Activated T-helper 2 cell treated with anti-CD3 and anti-CD28 coated beads, Interferon-gamma antibody, Interleukin-2, Interleukin-4, amounts not matched to agents 10 μg/mL and 5 μg/mL and 100 μg/mL, durations not matched to agents 14 hours and 24 hours and 36 hours (primary cell): ENCODE measurements at regions not wholly inside any gene's neighbourhood (a gene's known extent, or its start where the extent isn't known, plus 50 kb on each side); places are given as distances from the start of the nearest gene placed in this dataset.
A peak's percentile ranks its signal among the peaks of the same experiment; 100 is the strongest.
"Not testable (repeated sequence)": the region's sequence is repeated elsewhere in the genome, so short reads cannot be mapped to it uniquely, and the experiment has no call there.

Source experiments
- DNase-seq: peaks from one replicate; pipeline ENCODE4 v3.0.0; 2021; ENCODE audit warnings: low spot score
- H3K27ac Mint-ChIP-seq: one replicate; pipeline ENCODE4 v1.8.0; 2021; ENCODE audit warnings: mixed read lengths
- H3K27me3 Mint-ChIP-seq: one replicate; pipeline ENCODE4 v1.8.0; 2021; ENCODE audit warnings: low read depth, mixed read lengths
- H3K36me3 Mint-ChIP-seq: one replicate; pipeline ENCODE4 v1.8.0; 2021; ENCODE audit warnings: low read depth, mixed read lengths
- H3K4me1 Mint-ChIP-seq: one replicate; pipeline ENCODE4 v1.8.0; 2021; ENCODE audit warnings: low read depth, mixed read lengths
- H3K4me3 Mint-ChIP-seq: one replicate; pipeline ENCODE4 v1.8.0; 2021; ENCODE audit warnings: low read depth, mild to moderate bottlenecking, moderate library complexity, mixed read lengths
- H3K9me3 Mint-ChIP-seq: one replicate; pipeline ENCODE4 v1.8.0; 2021; ENCODE audit warnings: mixed read lengths
- intact Hi-C: fragments of 100-400 bp; cut with micrococcal nuclease; formaldehyde crosslinking; loops from one replicate; pipeline ENCODE4 v1.15.1; 2023

DNA sequence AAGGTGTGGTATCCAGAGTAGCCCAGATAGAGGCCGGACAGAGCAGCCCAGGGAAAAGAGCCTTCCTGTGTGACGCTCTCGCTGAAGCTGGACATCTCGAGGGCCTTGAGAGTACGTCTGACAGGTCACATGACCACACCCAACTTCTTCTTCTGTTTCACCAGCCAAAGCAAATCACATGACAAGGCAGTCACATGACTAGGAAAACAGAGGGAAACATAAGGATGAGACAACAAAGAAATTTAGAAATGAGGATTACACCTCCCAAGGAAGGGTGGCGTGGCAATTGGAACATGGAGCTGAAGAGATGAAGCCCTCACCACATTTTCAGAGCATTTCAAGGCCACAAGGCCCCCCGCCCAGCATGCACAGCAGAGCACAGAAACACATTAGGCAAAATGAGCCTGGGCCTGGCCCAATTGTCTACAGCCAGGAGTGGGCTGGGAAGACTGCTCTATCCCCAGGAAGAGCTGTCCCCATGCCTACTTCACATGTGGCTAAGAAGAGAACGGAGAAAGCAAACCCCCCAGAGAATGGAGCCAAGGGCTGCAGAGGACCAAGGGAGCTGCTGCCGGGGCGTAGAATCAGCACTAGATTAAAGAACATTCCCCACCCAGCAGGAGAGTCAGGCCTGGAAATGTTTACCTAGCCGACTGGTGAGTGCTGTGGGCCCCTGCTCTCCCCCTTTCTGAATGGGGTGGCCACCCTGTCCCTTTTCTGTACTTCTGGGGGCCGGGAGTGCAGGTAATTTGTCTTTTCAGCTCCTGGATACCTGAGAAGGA lies 305.1 kb downstream of the NPHP4 start:
- no peaks in the 10 kb centered on the region for H3K9me3 Mint-ChIP-seq
- intact Hi-C loops, result no loop called here
- no peak overlapping the region for H3K4me3 Mint-ChIP-seq
- no peak for DNase-seq
- no peaks in the 10 kb centered on the region for H3K36me3 Mint-ChIP-seq
- H3K27ac Mint-ChIP-seq, result no peak overlapping the region
- H3K4me1 Mint-ChIP-seq, result no peaks in the 10 kb centered on the region
- no peaks in the 10 kb centered on the region for H3K27me3 Mint-ChIP-seq

DNA sequence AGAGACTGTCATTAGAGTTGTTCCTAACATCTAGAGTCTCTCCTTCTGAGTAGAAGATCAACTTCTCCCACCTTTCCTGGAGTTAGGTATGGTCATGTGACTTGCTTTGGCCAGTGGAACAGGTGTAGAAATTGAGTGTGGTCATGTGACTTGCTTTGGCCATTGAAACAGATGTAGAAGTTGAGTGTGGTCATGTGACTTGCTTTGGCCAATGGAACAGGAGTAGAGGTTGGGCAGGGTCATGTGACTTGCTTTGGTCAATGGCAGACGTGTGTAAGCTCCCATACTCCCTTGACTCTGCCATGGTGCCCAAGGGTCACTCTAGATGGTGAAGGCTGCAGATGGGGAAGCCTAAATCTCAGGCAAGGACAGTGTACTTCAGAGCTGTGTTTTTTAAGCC lies 306.0 kb downstream of the NPHP4 start:
- no peak for DNase-seq
- Mint-ChIP-seq H3K4me3 (no peak overlapping the region), H3K9me3 (no peaks in the 10 kb centered on the region), H3K4me1 (no peaks in the 10 kb centered on the region), H3K27ac (no peak overlapping the region), H3K36me3 (no peaks in the 10 kb centered on the region), H3K27me3 (no peaks in the 10 kb centered on the region)
- intact Hi-C loops, result no loop called here

DNA sequence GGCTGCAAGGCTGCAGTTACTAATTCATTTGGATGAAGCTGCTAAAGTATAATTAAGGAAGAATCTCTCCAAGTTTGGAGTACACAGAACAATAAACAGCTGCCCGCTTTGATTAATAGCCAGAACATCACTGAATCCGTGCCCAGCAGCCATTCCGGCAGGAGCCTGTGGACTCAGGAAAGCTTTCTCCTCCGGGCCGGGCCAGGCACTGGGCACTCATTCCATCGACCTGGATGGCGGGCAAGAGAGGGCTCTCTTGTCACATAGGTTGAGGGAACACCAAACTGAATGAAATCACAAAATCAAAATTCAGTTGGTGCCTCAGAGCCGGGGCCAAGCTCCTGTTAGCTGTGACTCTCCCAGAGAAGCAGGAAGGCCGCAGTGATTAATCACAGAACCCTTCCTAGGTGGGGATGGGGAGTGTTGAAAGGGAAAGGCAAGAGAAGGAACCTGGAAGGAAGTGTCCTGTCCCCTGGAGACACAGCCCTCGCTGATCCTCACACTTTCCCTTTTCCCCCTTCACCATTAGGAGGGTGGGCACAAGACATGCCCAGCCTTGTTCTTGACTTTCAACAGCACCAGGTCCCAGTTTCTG lies 306.7 kb downstream of the NPHP4 start:
- H3K36me3 Mint-ChIP-seq, result no peaks in the 10 kb centered on the region
- H3K27me3 Mint-ChIP-seq, result no peaks in the 10 kb centered on the region
- no peaks in the 10 kb centered on the region for H3K4me1 Mint-ChIP-seq
- DNase-seq, result no peak
- no peak overlapping the region for H3K27ac Mint-ChIP-seq
- no peak overlapping the region for H3K4me3 Mint-ChIP-seq
- H3K9me3 Mint-ChIP-seq, result no peaks in the 10 kb centered on the region
- intact Hi-C loops, result no loop called here

DNA sequence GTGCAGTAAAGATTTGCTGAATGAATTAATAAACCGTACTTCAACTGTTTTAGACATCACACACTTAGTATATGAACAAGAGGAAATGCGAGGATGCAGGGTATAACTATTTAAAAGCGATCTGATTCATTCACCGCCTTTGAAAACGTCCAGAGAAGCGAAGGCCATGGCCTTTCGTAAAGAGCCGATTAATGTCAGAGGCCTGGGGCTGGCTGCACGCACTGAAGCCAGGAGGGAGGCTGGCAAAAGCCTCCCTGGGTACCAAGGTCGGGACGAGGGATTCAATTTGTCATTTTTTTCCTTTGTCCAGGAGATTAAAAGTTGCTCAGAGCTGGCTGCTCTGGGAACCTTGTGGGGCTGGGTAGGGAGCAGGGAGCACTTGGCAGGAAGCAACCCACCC lies 307.4 kb downstream of the NPHP4 start:
- Mint-ChIP-seq H3K9me3 (no peaks in the 10 kb centered on the region), H3K4me3 (no peak overlapping the region), H3K27me3 (no peaks in the 10 kb centered on the region), H3K36me3 (no peaks in the 10 kb centered on the region), H3K27ac (no peak overlapping the region), H3K4me1 (no peaks in the 10 kb centered on the region)
- intact Hi-C loops, result no loop called here
- DNase-seq, result no peak

DNA sequence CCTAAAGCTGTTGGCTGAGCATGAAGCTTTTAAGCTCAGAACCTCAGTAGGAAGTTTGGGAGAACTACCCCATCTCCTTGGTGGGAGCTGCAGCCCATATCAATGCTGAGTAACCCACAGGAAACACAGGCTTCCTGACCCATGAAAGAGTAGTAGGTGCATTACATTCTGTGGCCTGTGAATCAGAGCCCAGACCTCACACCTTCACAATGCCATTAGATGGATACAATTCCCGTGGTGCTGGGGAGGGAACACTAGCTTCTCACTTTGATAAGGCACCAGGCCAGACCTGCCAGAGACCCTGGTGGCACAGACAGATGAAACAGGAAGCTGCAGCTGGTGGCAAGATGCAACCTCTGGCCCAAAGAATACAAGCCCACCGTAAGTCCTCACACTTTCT lies 308.8 kb downstream of the NPHP4 start:
- DNase-seq, result no peak
- Mint-ChIP-seq H3K36me3 (no peaks in the 10 kb centered on the region), H3K27ac (no peak overlapping the region), H3K9me3 (no peaks in the 10 kb centered on the region), H3K4me1 (no peaks in the 10 kb centered on the region), H3K27me3 (no peaks in the 10 kb centered on the region), H3K4me3 (no peak overlapping the region)
- intact Hi-C loops, result no loop called here

DNA sequence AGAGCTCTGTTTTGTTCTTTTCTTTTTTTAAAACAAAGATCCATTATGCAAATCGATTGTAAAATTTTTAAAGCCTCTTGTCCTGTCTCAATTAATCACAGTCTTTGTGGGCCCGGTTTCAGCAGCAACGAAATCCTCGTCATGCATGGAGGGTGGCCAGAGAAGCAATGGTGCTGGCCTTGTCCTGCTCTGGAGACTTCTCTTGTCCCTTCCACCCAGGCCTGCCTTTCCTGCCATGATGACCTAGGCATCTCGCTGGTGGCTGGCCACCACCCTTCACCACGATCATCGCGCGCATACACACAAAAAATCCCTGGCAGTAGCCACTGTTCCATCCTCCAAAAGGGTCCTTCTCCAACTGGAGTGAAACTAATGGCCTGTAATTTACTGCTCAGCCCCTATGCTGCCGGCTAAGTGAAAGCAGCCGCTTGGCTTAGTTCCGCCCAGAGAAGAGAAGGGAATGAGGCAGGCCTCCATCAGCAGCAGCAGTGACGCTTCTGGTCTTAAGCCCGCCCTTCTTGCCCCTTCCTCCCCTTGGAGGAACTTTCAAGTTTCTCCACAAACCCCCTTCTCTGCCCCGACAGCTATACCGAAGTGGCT lies 309.5 kb downstream of the NPHP4 start:
- DNase-seq, result no peak
- Mint-ChIP-seq H3K27me3 (no peaks in the 10 kb centered on the region), H3K27ac (no peak overlapping the region), H3K4me1 (no peaks in the 10 kb centered on the region), H3K9me3 (no peaks in the 10 kb centered on the region), H3K4me3 (no peak overlapping the region), H3K36me3 (no peaks in the 10 kb centered on the region)
- intact Hi-C loops, result no loop called here

DNA sequence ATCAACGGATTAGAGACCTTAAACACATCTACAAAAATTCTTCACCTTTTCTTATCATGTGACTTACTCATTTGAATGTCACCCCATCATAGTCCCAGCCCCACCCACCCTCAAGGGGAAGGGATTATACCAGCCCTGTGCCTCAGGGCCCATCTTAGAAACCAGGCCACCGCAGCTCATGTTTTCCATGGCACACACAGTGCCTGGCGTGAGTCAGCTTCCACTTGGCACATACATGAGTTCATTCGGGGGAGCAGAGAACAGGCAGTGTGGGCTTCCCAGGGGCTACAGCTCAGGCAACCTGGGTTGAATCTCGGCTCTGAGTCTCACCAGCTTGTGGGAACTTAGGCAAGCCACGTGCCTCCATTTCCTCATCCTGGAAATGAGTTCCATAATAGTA lies 310.6 kb downstream of the NPHP4 start:
- no peak overlapping the region for H3K27ac Mint-ChIP-seq
- no peak for DNase-seq
- H3K36me3 Mint-ChIP-seq, result no peaks in the 10 kb centered on the region
- no peaks in the 10 kb centered on the region for H3K9me3 Mint-ChIP-seq
- intact Hi-C loops, result no loop called here
- no peak overlapping the region for H3K4me3 Mint-ChIP-seq
- H3K27me3 Mint-ChIP-seq, result no peaks in the 10 kb centered on the region
- H3K4me1 Mint-ChIP-seq, result no peaks in the 10 kb centered on the region

DNA sequence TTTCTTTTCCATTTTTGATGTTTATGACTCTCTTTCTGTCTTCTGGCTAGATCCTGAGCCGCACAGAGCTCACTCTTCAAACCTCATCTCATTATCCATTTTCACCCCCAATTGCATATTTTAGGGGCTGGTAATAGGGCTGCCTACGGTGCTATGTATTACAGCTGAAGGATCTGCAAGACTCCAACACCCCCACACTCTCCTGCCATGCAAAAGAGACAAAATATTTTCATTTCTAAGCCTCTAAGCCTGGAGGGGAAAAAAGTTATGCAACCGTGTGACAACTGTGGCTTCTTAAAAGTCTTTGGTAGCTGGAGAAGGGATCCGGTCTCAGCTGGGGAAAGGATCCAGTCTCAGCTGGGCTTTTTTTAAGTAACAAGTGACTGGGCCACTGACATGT lies 311.6 kb downstream of the NPHP4 start:
- Mint-ChIP-seq H3K4me3 (no peak overlapping the region), H3K4me1 (no peaks in the 10 kb centered on the region), H3K27ac (no peak overlapping the region), H3K27me3 (no peaks in the 10 kb centered on the region), H3K36me3 (no peaks in the 10 kb centered on the region), H3K9me3 (peaks cover 4% of the 10 kb centered on the region)
- DNase-seq, result no peak
- intact Hi-C loops, result no loop called here

DNA sequence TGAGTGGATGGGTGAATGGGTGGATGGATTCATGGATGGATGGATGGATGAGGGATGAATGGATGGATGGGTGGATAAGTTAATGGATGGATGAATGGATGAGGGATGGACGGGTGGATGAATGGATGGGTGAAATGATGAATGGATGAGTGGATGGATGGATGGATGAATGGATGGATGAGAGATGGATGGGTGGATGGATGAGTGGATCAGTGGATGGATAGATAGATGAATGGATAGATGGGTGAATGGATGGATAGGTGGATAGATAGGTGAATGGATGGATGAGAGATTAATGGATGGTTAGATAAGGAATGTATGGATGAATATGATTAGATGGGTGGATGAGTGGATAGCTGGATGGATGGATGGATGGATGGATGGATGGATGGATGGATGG lies 313.5 kb downstream of the NPHP4 start:
- H3K27me3 Mint-ChIP-seq, result no peaks in the 10 kb centered on the region
- H3K36me3 Mint-ChIP-seq, result no peaks in the 10 kb centered on the region
- H3K27ac Mint-ChIP-seq, result no peak overlapping the region
- peaks cover 13% of the 10 kb centered on the region for H3K9me3 Mint-ChIP-seq
- H3K4me1 Mint-ChIP-seq, result no peaks in the 10 kb centered on the region
- DNase-seq, result no peak
- no peak overlapping the region for H3K4me3 Mint-ChIP-seq
- intact Hi-C loops, result no loop called here

DNA sequence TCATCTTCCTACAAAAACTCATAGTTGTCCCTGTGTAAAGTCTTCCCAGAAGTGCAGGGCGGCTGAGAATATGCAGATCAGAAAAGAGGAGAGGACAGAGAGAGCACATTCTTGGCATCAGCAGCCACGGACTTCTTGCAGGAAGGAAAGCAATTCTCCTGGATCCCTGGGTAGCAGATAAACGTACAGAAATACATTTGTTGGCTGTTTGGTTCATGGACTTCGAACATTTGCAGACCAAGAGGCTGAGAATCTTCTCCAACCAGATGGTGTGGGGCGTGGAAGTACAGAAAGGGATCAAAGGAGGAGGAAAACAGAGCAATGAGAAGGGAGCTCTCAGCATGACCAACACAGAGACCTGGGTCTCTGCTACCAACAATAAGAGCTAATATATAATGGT lies 319.9 kb downstream of the NPHP4 start:
- intact Hi-C loops, H3K27me3 Mint-ChIP-seq, H3K4me3 Mint-ChIP-seq, H3K4me1 Mint-ChIP-seq, DNase-seq, H3K27ac Mint-ChIP-seq, H3K36me3 Mint-ChIP-seq: not testable (repeated sequence)
- peaks cover 21% of the 10 kb centered on the region for H3K9me3 Mint-ChIP-seq

DNA sequence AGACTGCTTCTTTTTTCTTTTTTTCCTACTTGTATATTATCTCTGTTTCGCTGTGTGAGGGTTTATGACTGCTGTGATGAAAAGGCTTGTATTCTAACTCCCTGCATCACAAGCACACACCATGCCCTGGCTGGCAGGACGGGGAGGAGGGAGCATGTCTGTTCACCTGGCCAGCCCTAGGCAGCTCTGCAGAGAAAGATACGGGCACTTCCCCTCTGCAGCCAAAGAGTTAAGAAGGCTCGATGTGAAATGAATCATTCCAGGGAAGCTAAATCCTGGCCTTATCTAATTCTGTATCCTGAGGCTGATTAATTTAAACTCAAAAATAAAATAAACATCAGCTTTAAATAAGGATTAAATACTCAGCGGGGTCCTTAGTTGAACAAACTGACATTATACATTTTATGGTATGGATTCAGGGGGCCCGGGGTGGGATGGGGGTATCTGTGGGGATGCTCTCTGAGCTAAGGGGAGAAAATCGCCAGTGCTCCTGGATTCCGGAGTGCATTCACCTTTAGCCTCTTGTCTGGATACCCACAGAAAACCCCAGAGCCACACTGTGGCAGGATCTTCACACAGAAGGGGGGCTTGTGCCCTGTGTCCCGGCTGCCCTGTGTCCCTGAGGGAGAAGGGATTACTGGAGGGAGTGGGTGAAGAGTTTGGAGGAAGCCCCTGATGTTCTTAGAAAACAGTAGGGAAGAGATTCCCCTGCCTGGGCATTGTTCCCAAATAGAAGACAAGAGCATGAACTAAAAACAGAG lies 321.5 kb downstream of the NPHP4 start:
- H3K27ac Mint-ChIP-seq, result no peak overlapping the region
- H3K36me3 Mint-ChIP-seq, result no peaks in the 10 kb centered on the region
- H3K9me3 Mint-ChIP-seq, result peaks cover 18% of the 10 kb centered on the region
- no peaks in the 10 kb centered on the region for H3K27me3 Mint-ChIP-seq
- no peak for DNase-seq
- no peaks in the 10 kb centered on the region for H3K4me1 Mint-ChIP-seq
- intact Hi-C loops, result no loop called here
- H3K4me3 Mint-ChIP-seq, result no peak overlapping the region

DNA sequence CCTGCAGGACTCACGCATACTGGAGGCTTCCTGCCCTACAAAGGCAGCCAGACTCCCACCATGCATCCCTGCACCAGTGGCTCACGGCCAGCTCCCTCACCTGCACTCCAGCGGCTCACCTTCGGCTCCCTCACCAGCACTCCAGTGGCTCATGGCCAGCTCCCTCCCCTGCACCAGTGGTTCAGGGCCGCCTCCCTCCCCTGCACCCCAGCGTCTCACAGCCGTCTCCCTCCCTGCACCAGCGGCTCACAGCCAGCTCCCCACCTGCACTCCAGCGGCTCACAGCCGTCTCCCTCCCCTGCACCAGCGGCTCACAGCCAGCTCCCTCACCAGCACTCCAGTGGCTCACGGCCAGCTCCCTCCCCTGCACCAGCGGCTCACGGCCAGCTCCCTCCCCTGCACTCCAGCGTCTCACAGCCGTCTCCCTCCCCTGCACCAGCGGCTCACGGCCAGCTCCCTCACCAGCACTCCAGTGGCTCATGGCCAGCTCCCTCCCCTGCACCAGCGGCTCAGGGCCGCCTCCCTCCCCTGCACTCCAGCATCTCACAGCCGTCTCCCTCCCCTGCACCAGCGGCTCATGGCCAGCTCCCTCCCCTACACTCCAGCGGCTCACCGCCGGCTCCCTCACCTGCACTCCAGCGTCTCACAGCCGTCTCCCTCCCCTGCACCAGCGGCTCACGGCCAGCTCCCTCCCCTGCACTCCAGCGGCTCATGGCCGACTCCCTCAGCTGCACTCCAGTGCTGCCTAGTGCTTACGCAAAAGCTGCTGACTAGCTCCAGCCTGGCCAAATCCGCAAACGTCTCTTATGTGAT lies 324.5 kb downstream of the NPHP4 start:
- peak overlapping the region; percentile 3 for H3K4me3 Mint-ChIP-seq

More for the DNA sequence above, 324.5 kb downstream of the NPHP4 start:
- H3K4me1 Mint-ChIP-seq, result no peaks in the 10 kb centered on the region
- H3K27me3 Mint-ChIP-seq, result no peaks in the 10 kb centered on the region
- peaks cover 7% of the 10 kb centered on the region for H3K9me3 Mint-ChIP-seq
- H3K36me3 Mint-ChIP-seq, result no peaks in the 10 kb centered on the region
- H3K27ac Mint-ChIP-seq, result no peak overlapping the region
- intact Hi-C loops, result no loop called here
- DNase-seq, result no peak
